ENCODE measurements at regions not wholly inside any gene's neighbourhood (a gene's known extent, or its start where the extent isn't known, plus 50 kb on each side); places are given as distances from the start of the nearest gene placed in this dataset.
A peak's percentile ranks its signal among the peaks of the same experiment; 100 is the strongest.

DNA sequence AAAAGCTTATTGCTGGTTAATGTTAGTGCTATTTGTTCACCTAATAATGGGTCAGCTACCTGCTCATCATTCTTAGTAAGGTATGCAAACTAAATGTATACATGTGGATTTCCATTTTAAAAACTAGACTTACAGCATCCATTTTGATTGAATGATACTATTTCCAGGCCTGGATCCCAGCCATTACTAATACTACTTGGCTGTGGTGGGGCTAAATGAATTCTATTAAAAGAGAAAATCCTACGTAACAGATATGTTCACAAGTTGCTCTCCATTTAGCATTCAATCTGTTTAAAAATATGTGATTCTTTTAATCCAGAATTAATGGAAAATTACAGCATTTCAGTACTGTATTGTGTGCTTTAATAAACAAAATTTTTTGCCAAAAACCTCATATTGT, 169.4 kb upstream of the MIR17HG start:
- Histone ChIP-seq H4K20me1 (ENCODE audit: insufficient read depth, poor library complexity, severe bottlenecking) (no peaks in the 10 kb centered on the region), H3K4me2 (no peak overlapping the region), H2AFZ (no peak overlapping the region), H3K27me3 (no peaks in the 10 kb centered on the region), H3K79me2 (no peaks in the 10 kb centered on the region), H3K9me2 (replicated peaks; ENCODE audit: insufficient read depth) (no peaks in the 10 kb centered on the region), H3K36me3 (replicated peaks; ENCODE audit: insufficient read depth, low read depth) (no peaks in the 10 kb centered on the region), H3K9me3 (ENCODE audit: low read depth) (no peaks in the 10 kb centered on the region), H3K4me1 (ENCODE audit: insufficient read depth) (peaks cover 7% of the 10 kb centered on the region), H3K4me3 (no peak overlapping the region), H3K27ac (no peak overlapping the region)
- WGBS (ENCODE audit: low lambda C conversion rate, missing lambda C conversion rate): 93% methylated on average over 1 of the region's 1 CpG
- TF ChIP-seq, protein P1, sequence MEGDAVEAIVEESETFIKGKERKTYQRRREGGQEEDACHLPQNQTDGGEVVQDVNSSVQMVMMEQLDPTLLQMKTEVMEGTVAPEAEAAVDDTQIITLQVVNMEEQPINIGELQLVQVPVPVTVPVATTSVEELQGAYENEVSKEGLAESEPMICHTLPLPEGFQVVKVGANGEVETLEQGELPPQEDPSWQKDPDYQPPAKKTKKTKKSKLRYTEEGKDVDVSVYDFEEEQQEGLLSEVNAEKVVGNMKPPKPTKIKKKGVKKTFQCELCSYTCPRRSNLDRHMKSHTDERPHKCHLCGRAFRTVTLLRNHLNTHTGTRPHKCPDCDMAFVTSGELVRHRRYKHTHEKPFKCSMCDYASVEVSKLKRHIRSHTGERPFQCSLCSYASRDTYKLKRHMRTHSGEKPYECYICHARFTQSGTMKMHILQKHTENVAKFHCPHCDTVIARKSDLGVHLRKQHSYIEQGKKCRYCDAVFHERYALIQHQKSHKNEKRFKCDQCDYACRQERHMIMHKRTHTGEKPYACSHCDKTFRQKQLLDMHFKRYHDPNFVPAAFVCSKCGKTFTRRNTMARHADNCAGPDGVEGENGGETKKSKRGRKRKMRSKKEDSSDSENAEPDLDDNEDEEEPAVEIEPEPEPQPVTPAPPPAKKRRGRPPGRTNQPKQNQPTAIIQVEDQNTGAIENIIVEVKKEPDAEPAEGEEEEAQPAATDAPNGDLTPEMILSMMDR (IDR thresholded peaks at IDR 0.05; ENCODE audit: poor library complexity): no peak
- no peak for TF ChIP-seq EZH2 (IDR thresholded peaks at IDR 0.05; ENCODE audit: borderline replicate concordance)
- no peak for TF ChIP-seq EZH2phosphoT487 (IDR thresholded peaks at IDR 0.05; ENCODE audit: low read depth, severe bottlenecking, unreplicated experiment)
- DNase-seq (ENCODE audit: low spot score): no peak

DNA sequence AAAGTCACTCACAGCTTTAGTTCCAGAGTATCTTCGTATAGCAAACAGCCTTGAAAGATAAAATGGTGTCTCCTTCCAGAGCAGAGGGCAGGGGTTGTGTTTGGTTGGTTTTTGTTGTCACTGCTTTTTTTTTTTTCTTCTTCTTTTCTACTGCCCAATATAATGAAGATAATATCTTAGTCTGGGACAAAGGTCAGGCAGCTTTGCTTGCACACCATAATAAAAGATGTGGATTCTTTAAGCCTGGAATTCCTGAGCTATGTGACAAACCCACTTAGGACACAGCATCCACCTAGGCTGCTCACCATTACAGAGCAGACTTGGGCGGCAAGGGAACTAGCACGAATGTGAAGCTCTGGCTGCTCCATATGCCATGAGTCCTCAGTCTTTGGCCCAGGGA, 165.6 kb upstream of the MIR17HG start:
- Histone ChIP-seq H3K4me3 (no peak overlapping the region), H3K27ac (peak overlapping the region; percentile 80), H3K9me2 (replicated peaks; ENCODE audit: insufficient read depth) (no peaks in the 10 kb centered on the region), H2AFZ (no peak overlapping the region), H3K9me3 (ENCODE audit: low read depth) (no peaks in the 10 kb centered on the region), H3K36me3 (replicated peaks; ENCODE audit: insufficient read depth, low read depth) (no peaks in the 10 kb centered on the region), H3K27me3 (no peaks in the 10 kb centered on the region), H3K4me1 (ENCODE audit: insufficient read depth) (peaks cover 7% of the 10 kb centered on the region), H4K20me1 (ENCODE audit: insufficient read depth, poor library complexity, severe bottlenecking) (no peaks in the 10 kb centered on the region), H3K4me2 (peak overlapping the region; percentile 35), H3K79me2 (no peaks in the 10 kb centered on the region)
- peak; percentile 53 for DNase-seq (ENCODE audit: low spot score)
- TF ChIP-seq, protein P1 (IDR thresholded peaks at IDR 0.05; ENCODE audit: poor library complexity): no peak
- no peak for TF ChIP-seq EZH2phosphoT487 (IDR thresholded peaks at IDR 0.05; ENCODE audit: low read depth, severe bottlenecking, unreplicated experiment)
- TF ChIP-seq EZH2 (IDR thresholded peaks at IDR 0.05; ENCODE audit: borderline replicate concordance): no peak
- 59% methylated on average over 3 of the region's 3 CpGs for WGBS (ENCODE audit: low lambda C conversion rate, missing lambda C conversion rate)

- Histone ChIP-seq H3K79me2 (no peaks in the 10 kb centered on the region), H3K27me3 (no peaks in the 10 kb centered on the region), H3K9me3 (ENCODE audit: low read depth) (no peaks in the 10 kb centered on the region), H3K36me3 (replicated peaks; ENCODE audit: insufficient read depth, low read depth) (no peaks in the 10 kb centered on the region), H4K20me1 (ENCODE audit: insufficient read depth, poor library complexity, severe bottlenecking) (no peaks in the 10 kb centered on the region), H3K9me2 (replicated peaks; ENCODE audit: insufficient read depth) (no peaks in the 10 kb centered on the region), H2AFZ (no peak overlapping the region), H3K4me1 (ENCODE audit: insufficient read depth) (peaks cover 7% of the 10 kb centered on the region), H3K4me3 (no peak overlapping the region), H3K27ac (no peak overlapping the region), H3K4me2 (no peak overlapping the region)
- no peak for TF ChIP-seq EZH2 (IDR thresholded peaks at IDR 0.05; ENCODE audit: borderline replicate concordance)
- TF ChIP-seq, protein P1 (IDR thresholded peaks at IDR 0.05; ENCODE audit: poor library complexity): no peak
- TF ChIP-seq EZH2phosphoT487 (IDR thresholded peaks at IDR 0.05; ENCODE audit: low read depth, severe bottlenecking, unreplicated experiment): no peak
- no peak for DNase-seq (ENCODE audit: low spot score)
- WGBS (ENCODE audit: low lambda C conversion rate, missing lambda C conversion rate): 49% methylated on average over 6 of the region's 6 CpGs
These were observed 163.1 kb upstream of the MIR17HG start for GRCh38 chr13:91184244-91184926.
